MM.1S (cell line): ENCODE measurements at regions not wholly inside any gene's neighbourhood (a gene's known extent, or its start where the extent isn't known, plus 50 kb on each side); places are given as distances from the start of the nearest gene placed in this dataset.

ENCODE experiments used
- DNase-seq: peaks from one replicate; pipeline ENCODE4 v3.0.0-alpha.2; 2015
- H2AFZ ChIP-seq: fragments of 300-600 bp; sonication (generic); 2 replicates; pipeline ENCODE4 v1.6.0; 2016; ENCODE audit warnings: antibody characterized with exemption, low read length
- H3F3A ChIP-seq: fragments of 300-600 bp; sonication (generic); 2 replicates; pipeline ENCODE4 v1.6.1; 2016; ENCODE audit warnings: mild to moderate bottlenecking, antibody characterized with exemption, low read length, moderate library complexity, mixed read lengths; ENCODE audit not compliant: insufficient read depth
- H3K27ac ChIP-seq: fragments of 300-600 bp; sonication (generic); 2 replicates; pipeline ENCODE4 v1.5.1; 2016; ENCODE audit warnings: mild to moderate bottlenecking, low read length
- H3K27me3 ChIP-seq: fragments of 300-600 bp; sonication (generic); replicated peaks from 2 replicates; pipeline ENCODE4 v1.6.0; 2016; ENCODE audit warnings: low read length; ENCODE audit not compliant: insufficient read depth
- H3K36me3 ChIP-seq: fragments of 300-600 bp; sonication (generic); replicated peaks from 2 replicates; pipeline ENCODE4 v1.6.1; 2016; ENCODE audit warnings: mild to moderate bottlenecking, low read length, mixed read lengths; ENCODE audit not compliant: insufficient read depth
- H3K4me1 ChIP-seq: fragments of 300-600 bp; sonication (generic); 2 replicates; pipeline ENCODE4 v1.6.1; 2016; ENCODE audit warnings: low read length, mixed read lengths
- H3K4me2 ChIP-seq: fragments of 300-600 bp; sonication (generic); 2 replicates; pipeline ENCODE4 v1.6.0; 2016; ENCODE audit warnings: low read depth, low read length
- H3K4me3 ChIP-seq: fragments of 300-600 bp; sonication (generic); 2 replicates; pipeline ENCODE4 v1.5.1; 2016; ENCODE audit warnings: low read length, mixed read lengths
- H3K79me2 ChIP-seq: fragments of 300-600 bp; sonication (generic); 2 replicates; pipeline ENCODE4 v1.6.1; 2016; ENCODE audit warnings: mixed run types, low read length, mixed read lengths
- H3K9ac ChIP-seq: fragments of 300-600 bp; sonication (generic); 2 replicates; pipeline ENCODE4 v1.6.1; 2016; ENCODE audit warnings: low read length, mixed read lengths
- H3K9me2 ChIP-seq: fragments of 300-600 bp; sonication (generic); replicated peaks from 2 replicates; pipeline ENCODE4 v1.6.1; 2016; ENCODE audit warnings: mild to moderate bottlenecking, low read length, mixed read lengths; ENCODE audit not compliant: insufficient read depth
- H3K9me3 ChIP-seq: fragments of 300-600 bp; sonication (generic); replicated peaks from 2 replicates; pipeline ENCODE4 v1.6.1; 2016; ENCODE audit warnings: mild to moderate bottlenecking, low read length, mixed read lengths; ENCODE audit not compliant: insufficient read depth
- H4K20me1 ChIP-seq: fragments of 300-600 bp; sonication (generic); 2 replicates; pipeline ENCODE4 v1.6.1; 2016; ENCODE audit warnings: mild to moderate bottlenecking, low read length, moderate library complexity, mixed read lengths; ENCODE audit not compliant: insufficient read depth
- EZH2 ChIP-seq: fragments of 300-600 bp; sonication (generic); optimal IDR thresholded peaks from 2 replicates; pipeline ENCODE3; 2017; ENCODE audit warnings: low read depth, mild to moderate bottlenecking, antibody characterized with exemption, low read length, mixed read lengths
- EZH2phosphoT487 ChIP-seq: fragments of 300-600 bp; sonication (generic); IDR thresholded peaks from 2 replicates; pipeline ENCODE4 v1.6.1; 2018; ENCODE audit warnings: antibody characterized with exemption, low read length
- TF ChIP-seq, protein P1 (sequence below): fragments of 300-600 bp; sonication (generic); IDR thresholded peaks from 2 replicates; pipeline ENCODE4 v1.5.1; 2016; ENCODE audit warnings: antibody characterized with exemption, low read length, mixed read lengths

- H3K79me2 ChIP-seq = no peaks in the 10 kb centered on the region
- H2AFZ ChIP-seq = no peak overlapping the region
- no peaks in the 10 kb centered on the region for H3K9me2 ChIP-seq
- H3F3A ChIP-seq = no peaks in the 10 kb centered on the region
- TF ChIP-seq, protein P1, sequence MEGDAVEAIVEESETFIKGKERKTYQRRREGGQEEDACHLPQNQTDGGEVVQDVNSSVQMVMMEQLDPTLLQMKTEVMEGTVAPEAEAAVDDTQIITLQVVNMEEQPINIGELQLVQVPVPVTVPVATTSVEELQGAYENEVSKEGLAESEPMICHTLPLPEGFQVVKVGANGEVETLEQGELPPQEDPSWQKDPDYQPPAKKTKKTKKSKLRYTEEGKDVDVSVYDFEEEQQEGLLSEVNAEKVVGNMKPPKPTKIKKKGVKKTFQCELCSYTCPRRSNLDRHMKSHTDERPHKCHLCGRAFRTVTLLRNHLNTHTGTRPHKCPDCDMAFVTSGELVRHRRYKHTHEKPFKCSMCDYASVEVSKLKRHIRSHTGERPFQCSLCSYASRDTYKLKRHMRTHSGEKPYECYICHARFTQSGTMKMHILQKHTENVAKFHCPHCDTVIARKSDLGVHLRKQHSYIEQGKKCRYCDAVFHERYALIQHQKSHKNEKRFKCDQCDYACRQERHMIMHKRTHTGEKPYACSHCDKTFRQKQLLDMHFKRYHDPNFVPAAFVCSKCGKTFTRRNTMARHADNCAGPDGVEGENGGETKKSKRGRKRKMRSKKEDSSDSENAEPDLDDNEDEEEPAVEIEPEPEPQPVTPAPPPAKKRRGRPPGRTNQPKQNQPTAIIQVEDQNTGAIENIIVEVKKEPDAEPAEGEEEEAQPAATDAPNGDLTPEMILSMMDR = no peak
- no peak for TF ChIP-seq EZH2phosphoT487
- TF ChIP-seq EZH2 = no peak
- no peaks in the 10 kb centered on the region for H3K36me3 ChIP-seq
- no peak overlapping the region for H3K4me3 ChIP-seq
- H3K9ac ChIP-seq = no peak overlapping the region
- no peaks in the 10 kb centered on the region for H3K4me1 ChIP-seq
- H3K27me3 ChIP-seq = no peaks in the 10 kb centered on the region
- H3K9me3 ChIP-seq = no peaks in the 10 kb centered on the region
- no peak overlapping the region for H3K4me2 ChIP-seq
- no peaks in the 10 kb centered on the region for H4K20me1 ChIP-seq
- no peak for DNase-seq
- H3K27ac ChIP-seq = no peak overlapping the region
These were observed 99.9 kb upstream of the KCNN2 start for GRCh38 chr5:114261989-114262388.

DNA sequence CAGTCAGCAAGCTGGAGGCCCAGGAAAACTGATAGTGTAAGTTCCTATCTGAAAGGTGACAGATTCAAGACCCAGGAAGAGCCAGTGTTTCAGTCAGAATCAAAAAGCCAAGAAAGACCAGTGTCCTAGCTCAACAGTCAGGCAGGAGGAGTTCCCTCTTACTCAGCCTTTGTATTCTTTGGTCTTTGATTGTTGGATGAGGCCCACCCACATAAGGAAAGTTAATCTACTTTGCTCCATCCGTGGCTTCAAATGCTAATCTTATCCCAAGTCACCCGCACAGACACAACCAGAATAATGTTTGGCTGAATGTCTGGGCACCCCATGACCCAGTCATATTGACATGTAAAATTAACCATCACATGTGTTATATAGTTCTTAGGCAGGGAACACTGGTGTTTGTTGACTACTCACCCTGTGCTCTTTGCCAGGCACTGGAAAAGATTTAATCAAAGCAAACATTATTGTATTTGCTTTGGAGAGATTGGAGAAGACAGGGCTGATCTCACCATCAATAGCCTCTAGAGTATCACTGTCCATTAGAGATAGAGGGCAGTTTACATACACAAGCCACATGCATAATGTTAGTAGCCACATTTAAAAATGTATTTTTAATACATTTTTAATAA lies 96.3 kb upstream of the KCNN2 start:
- no peak for TF ChIP-seq EZH2
- TF ChIP-seq, protein P1 = no peak
- no peak for TF ChIP-seq EZH2phosphoT487
- H3K4me1 ChIP-seq = no peaks in the 10 kb centered on the region
- H3F3A ChIP-seq = no peaks in the 10 kb centered on the region
- no peak overlapping the region for H3K27ac ChIP-seq
- no peak overlapping the region for H3K4me3 ChIP-seq
- no peak for DNase-seq
- H2AFZ ChIP-seq = no peak overlapping the region
- H3K9me2 ChIP-seq = no peaks in the 10 kb centered on the region
- H3K9me3 ChIP-seq = no peaks in the 10 kb centered on the region
- H3K9ac ChIP-seq = no peak overlapping the region
- no peaks in the 10 kb centered on the region for H3K79me2 ChIP-seq
- H3K4me2 ChIP-seq = no peak overlapping the region
- H4K20me1 ChIP-seq = no peaks in the 10 kb centered on the region
- no peaks in the 10 kb centered on the region for H3K27me3 ChIP-seq
- H3K36me3 ChIP-seq = no peaks in the 10 kb centered on the region

DNA sequence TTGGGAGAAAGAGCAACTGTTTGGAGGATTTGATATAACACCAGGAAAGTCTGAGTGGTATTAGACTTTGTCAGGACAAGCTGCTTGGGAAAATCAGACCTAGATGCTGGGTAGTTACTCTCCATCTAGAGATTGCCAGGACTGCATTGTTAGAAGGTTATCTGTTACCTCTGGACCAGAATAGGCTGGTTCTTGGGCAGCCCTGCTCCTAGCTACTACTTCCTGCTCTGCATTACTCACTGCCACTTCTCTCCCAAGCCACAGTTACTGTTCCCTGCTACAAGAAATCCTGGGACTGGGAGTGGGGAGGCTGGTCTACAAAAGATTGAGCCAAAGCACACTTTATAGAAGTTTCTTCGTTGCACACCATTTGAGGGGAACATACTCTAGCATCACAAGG lies 95.5 kb upstream of the KCNN2 start:
- Histone ChIP-seq H3K9ac (no peak overlapping the region), H3K79me2 (no peaks in the 10 kb centered on the region), H3K4me3 (no peak overlapping the region), H3K4me1 (no peaks in the 10 kb centered on the region), H3K9me3 (no peaks in the 10 kb centered on the region), H3K27ac (no peak overlapping the region), H4K20me1 (no peaks in the 10 kb centered on the region), H3K36me3 (no peaks in the 10 kb centered on the region), H3F3A (no peaks in the 10 kb centered on the region), H3K27me3 (no peaks in the 10 kb centered on the region), H2AFZ (no peak overlapping the region), H3K4me2 (no peak overlapping the region), H3K9me2 (no peaks in the 10 kb centered on the region)
- TF ChIP-seq EZH2phosphoT487 (no peak), EZH2 (no peak)
- TF ChIP-seq, protein P1 = no peak
- no peak for DNase-seq
